ENCODE measurements at regions not wholly inside any gene's neighbourhood (a gene's known extent, or its start where the extent isn't known, plus 50 kb on each side); places are given as distances from the start of the nearest gene placed in this dataset.

- TF ChIP-seq CHD7 (IDR thresholded peaks at IDR 0.05; ENCODE audit: insufficient replicate concordance, low read length) (no peak), RAD21 (IDR thresholded peaks at IDR 0.05 in 1 of 2, conservative IDR thresholded peaks at IDR 0.05 in 1 of 2; ENCODE audit: low read depth in 2 of 2, low read length in 2 of 2) (no peak), ASH2L (IDR thresholded peaks at IDR 0.05; ENCODE audit: low read length) (no peak), CHD1 (IDR thresholded peaks at IDR 0.05; ENCODE audit: low read depth, low read length) (no peak), EZH2 (IDR thresholded peaks at IDR 0.05; ENCODE audit: low read depth, low read length, severe bottlenecking) (no peak), SIN3A (conservative IDR thresholded peaks at IDR 0.05 in 1 of 2, IDR thresholded peaks at IDR 0.05 in 1 of 2; ENCODE audit: low read depth in 1 of 2, low read length in 2 of 2) (no peak), CBX8 (IDR thresholded peaks at IDR 0.05; ENCODE audit: borderline replicate concordance, low read depth, low read length) (no peak), SRF (IDR thresholded peaks at IDR 0.05; ENCODE audit: low read depth, low read length) (no peak)
These were observed 142.8 kb upstream of the VCX2 start (continued) for GRCh38 chrX:8313844-8314243.
